Adrenal gland (tissue), 9 donors: ENCODE measurements at regions not wholly inside any gene's neighbourhood (a gene's known extent, or its start where the extent isn't known, plus 50 kb on each side); places are given as distances from the start of the nearest gene placed in this dataset.

ENCODE experiments used
- DNase-seq, 7 donors: peaks; one replicate each; pipeline ENCODE4 v3.0.0-alpha.2; 2019 to 2020
- H3K27ac ChIP-seq, 5 donors: fragments of 200-600 bp; sonication (generic) in 4 of 5; 1 replicate in 3 of 5; 2 replicates in 2 of 5; pipeline versions ENCODE4 v1.5.1 to v1.8.0; 2016 to 2020; ENCODE audit warnings: mild to moderate bottlenecking in 1 of 5
- H3K27me3 ChIP-seq: fragments of 200-600 bp; 2 replicates; pipeline ENCODE4 v1.8.0; 2021
- H3K36me3 ChIP-seq, 2 donors: fragments of 200-600 bp; replicated peaks in 1 of 2; 1 replicate in 1 of 2; 2 replicates in 1 of 2; pipeline versions ENCODE4 v1.5.1 to v1.8.0; 2018 to 2022
- H3K4me1 ChIP-seq, 2 donors: fragments of 200-600 bp; replicated peaks in 1 of 2; 1 replicate in 1 of 2; 2 replicates in 1 of 2; pipeline versions ENCODE4 v1.5.1 to v1.8.0; 2018 to 2021
- H3K4me3 ChIP-seq, 4 donors: fragments of 200-600 bp; sonication (generic) in 3 of 4; one replicate each; pipeline ENCODE4 v1.5.1; 2016 to 2018
- H3K9me3 ChIP-seq, 3 donors: fragments of 200-600 bp; sonication (generic) in 1 of 3; replicated peaks in 1 of 3; 1 replicate in 2 of 3; 2 replicates in 1 of 3; pipeline versions ENCODE4 v1.5.1 to v1.8.0; 2016 to 2021
- POLR2A ChIP-seq, 2 donors: fragments of 450-650 bp; IDR thresholded peaks; one replicate each; pipeline ENCODE4 v1.6.1; 2017; ENCODE audit warnings: antibody characterized with exemption in 2 of 2, mild to moderate bottlenecking in 2 of 2, moderate library complexity in 1 of 2
- WGBS, 4 donors: extraction: QIAGEN DNeasy Blood & Tissue Kit in 2 of 4; methylation state at CpG; one replicate each; pipeline versions ENCODE4 v1.1.5 to v1.1.7; 2013 to 2017; 5-methylcytosine and 5-hydroxymethylcytosine counted together
- intact Hi-C, 2 donors: fragments of 100-400 bp; cut with DNase I; formaldehyde crosslinking; loops; one replicate each; pipeline versions ENCODE4 v1.14.1 to v1.15.0; 2022 to 2023
- TF ChIP-seq, protein P1 (sequence below), 6 experiments: fragments of 450-650 bp in 4 of 6; fragments of 200-600 bp in 2 of 6; sonication (generic) in 1 of 6; IDR thresholded peaks; 1 replicate in 5 of 6; 2 replicates in 1 of 6; pipeline versions ENCODE4 v1.5.1 to v1.8.0; 2016 to 2021; ENCODE audit warnings: antibody characterized with exemption in 6 of 6, mild to moderate bottlenecking in 2 of 6, moderate library complexity in 1 of 6
- donor health status: healthy with polysubstance abuse.
- donor health status: Bipolar disorder and iron deficiency.
- donor health status: DM: yes; HTN: yes; CAD: no.
- donor health status: DM: no; HTN: no; CAD: no.
- donor health status: DM: no; HTN: no; CAD: no.

DNA sequence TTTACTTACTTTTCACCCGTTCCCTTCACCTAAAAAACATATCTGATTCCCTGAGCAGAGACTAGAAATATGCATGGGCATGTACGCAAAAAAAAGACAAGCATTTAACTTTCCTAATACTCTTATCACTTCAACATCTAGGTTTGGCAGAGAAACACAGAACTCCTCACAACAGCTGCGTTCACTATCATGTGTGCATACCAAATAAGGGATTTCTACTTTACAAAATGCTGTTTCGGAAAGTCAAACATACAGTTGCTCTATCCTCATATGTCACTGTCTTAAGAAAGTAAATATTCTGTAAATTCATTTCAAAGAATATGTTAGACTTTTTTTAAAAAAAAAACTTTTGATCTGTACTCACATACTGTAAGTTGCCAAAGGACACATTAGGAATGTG is 65.1 kb upstream of the CBLB start:
- H3K36me3 ChIP-seq = no peaks in the 10 kb centered on the region
- intact Hi-C loops = no loop called here
- 37 to 51% (median 43%) methylated on average over 4 of the region's 4 CpGs for WGBS, 4 donors
- H3K27ac ChIP-seq = no peak overlapping the region
- H3K4me1 ChIP-seq = peaks cover 0 to 18% of the 10 kb centered on the region in 2 donors
- TF ChIP-seq, protein P1, sequence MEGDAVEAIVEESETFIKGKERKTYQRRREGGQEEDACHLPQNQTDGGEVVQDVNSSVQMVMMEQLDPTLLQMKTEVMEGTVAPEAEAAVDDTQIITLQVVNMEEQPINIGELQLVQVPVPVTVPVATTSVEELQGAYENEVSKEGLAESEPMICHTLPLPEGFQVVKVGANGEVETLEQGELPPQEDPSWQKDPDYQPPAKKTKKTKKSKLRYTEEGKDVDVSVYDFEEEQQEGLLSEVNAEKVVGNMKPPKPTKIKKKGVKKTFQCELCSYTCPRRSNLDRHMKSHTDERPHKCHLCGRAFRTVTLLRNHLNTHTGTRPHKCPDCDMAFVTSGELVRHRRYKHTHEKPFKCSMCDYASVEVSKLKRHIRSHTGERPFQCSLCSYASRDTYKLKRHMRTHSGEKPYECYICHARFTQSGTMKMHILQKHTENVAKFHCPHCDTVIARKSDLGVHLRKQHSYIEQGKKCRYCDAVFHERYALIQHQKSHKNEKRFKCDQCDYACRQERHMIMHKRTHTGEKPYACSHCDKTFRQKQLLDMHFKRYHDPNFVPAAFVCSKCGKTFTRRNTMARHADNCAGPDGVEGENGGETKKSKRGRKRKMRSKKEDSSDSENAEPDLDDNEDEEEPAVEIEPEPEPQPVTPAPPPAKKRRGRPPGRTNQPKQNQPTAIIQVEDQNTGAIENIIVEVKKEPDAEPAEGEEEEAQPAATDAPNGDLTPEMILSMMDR (IDR thresholded peaks at IDR 0.05) = no peak
- no peak for TF ChIP-seq POLR2A (IDR thresholded peaks at IDR 0.05)
- H3K27me3 ChIP-seq = no peaks in the 10 kb centered on the region
- peak in 1 of 7 donors; percentile 16 for DNase-seq
- no peaks in the 10 kb centered on the region for H3K9me3 ChIP-seq
- H3K4me3 ChIP-seq = no peak overlapping the region

DNA sequence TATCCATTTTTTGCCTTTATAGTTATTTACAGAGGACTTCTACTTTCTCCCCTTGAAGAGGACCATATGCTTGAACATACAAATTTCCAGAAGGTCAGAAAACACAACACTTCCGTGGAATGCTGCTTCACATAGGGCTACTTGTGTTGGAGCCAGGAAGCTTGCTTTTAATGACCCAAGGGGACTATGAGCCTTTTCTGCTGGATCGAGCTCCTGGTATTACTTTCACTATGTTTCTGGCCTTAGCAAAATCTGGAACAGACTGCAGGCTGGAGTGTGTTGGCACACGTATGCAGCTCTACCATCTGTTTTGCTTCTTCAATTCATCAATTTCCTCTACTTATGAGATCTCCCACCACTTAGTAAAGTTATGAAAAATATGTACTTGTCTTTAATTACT is 69.3 kb upstream of the CBLB start:
- 14 to 19% (median 18%) methylated on average over 3 of the region's 3 CpGs for WGBS, 4 donors
- Histone ChIP-seq H3K27ac (peak overlapping the region in 1 of 5 donors; percentile 18), H3K4me1 (peaks cover 0 to 20% of the 10 kb centered on the region in 2 donors), H3K36me3 (no peaks in the 10 kb centered on the region), H3K4me3 (peak overlapping the region in 1 of 4 donors; percentile 36), H3K9me3 (peaks cover 0 to 6% (median 0%) of the 10 kb centered on the region in 3 donors), H3K27me3 (no peaks in the 10 kb centered on the region)
- peak in 4 of 7 donors; percentile 12 to 25 (median 18) for DNase-seq
- intact Hi-C loops = no loop called here
- TF ChIP-seq POLR2A (IDR thresholded peaks at IDR 0.05) = no peak
- TF ChIP-seq, protein P1 (IDR thresholded peaks at IDR 0.05) = no peak

DNA sequence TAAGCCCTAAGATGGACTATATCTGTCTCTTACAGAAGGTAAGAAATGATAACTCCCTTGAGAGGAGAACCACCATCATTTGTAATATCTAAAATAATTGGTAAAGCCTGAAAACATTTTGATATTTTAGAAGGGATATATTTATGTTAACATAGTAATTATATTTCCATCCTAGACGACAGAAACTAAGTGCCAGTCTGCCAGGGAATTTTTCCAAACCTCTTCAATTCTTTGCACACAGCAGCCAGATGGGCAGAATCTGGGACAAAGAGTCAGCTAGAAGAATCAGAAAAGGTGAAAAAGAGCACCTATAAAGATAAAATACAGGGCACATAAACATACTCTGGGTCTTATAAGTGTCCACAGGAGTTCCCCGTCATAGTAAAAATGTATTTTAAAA is 70.0 kb upstream of the CBLB start:
- intact Hi-C loops = no loop called here
- no peak for DNase-seq
- 61 to 77% (median 67%) methylated on average over 2 of the region's 2 CpGs for WGBS, 4 donors

DNA sequence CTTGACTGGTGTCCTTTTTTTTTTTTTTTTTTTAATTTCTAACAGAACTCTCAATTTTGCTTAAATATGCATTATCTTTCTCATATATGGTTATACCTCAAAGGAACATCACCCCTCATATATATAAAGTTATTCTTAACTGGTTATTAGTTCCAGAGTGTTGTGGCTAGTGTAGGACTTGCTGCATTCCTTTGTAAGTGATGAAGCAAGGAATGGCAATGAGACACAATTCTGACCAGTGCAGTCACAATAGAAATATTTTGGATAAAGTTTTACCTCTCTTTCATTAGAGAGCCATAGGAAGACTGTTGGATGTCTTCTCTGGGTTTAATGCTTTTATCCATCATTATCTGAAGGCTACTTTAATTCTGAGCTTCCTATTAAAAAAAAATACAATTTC is 75.5 kb upstream of the CBLB start:
- Histone ChIP-seq H3K4me1 (peaks cover 0 to 1% of the 10 kb centered on the region in 2 donors), H3K9me3 (peaks cover 0 to 6% (median 0%) of the 10 kb centered on the region in 3 donors), H3K4me3 (no peak overlapping the region), H3K36me3 (no peaks in the 10 kb centered on the region), H3K27ac (no peak overlapping the region), H3K27me3 (no peaks in the 10 kb centered on the region)
- intact Hi-C loops = no loop called here
- DNase-seq = no peak
- TF ChIP-seq, protein P1 (IDR thresholded peaks at IDR 0.05) = no peak
- TF ChIP-seq POLR2A (IDR thresholded peaks at IDR 0.05) = no peak

More for the DNA sequence above, 70.0 kb upstream of the CBLB start:
- Histone ChIP-seq H3K27ac (peak overlapping the region in 1 of 5 donors; percentile 18), H3K36me3 (no peaks in the 10 kb centered on the region), H3K4me1 (peaks cover 0 to 20% of the 10 kb centered on the region in 2 donors), H3K27me3 (no peaks in the 10 kb centered on the region), H3K4me3 (no peak overlapping the region), H3K9me3 (peaks cover 0 to 6% (median 0%) of the 10 kb centered on the region in 3 donors)
- TF ChIP-seq POLR2A (IDR thresholded peaks at IDR 0.05) = no peak
- TF ChIP-seq, protein P1 (IDR thresholded peaks at IDR 0.05) = no peak
